ENCODE measurements at regions not wholly inside any gene's neighbourhood (a gene's known extent, or its start where the extent isn't known, plus 50 kb on each side); places are given as distances from the start of the nearest gene placed in this dataset.

- WGBS (ENCODE audit: low lambda C conversion rate, missing lambda C conversion rate) = 51% methylated on average over 3 of the region's 3 CpGs
- peak; percentile 34 for DNase-seq (ENCODE audit: low spot score)
- Histone ChIP-seq H3K27me3 (no peaks in the 10 kb centered on the region), H3K79me2 (no peaks in the 10 kb centered on the region), H3K4me1 (ENCODE audit: insufficient read depth) (no peaks in the 10 kb centered on the region), H3K27ac (peak overlapping the region; percentile 18), H3K9me3 (ENCODE audit: low read depth) (no peaks in the 10 kb centered on the region), H3K9me2 (replicated peaks; ENCODE audit: insufficient read depth) (no peaks in the 10 kb centered on the region), H3K36me3 (replicated peaks; ENCODE audit: insufficient read depth, low read depth) (no peaks in the 10 kb centered on the region), H2AFZ (no peak overlapping the region), H3K4me2 (no peak overlapping the region), H4K20me1 (ENCODE audit: insufficient read depth, poor library complexity, severe bottlenecking) (no peaks in the 10 kb centered on the region), H3K4me3 (no peak overlapping the region)
- TF ChIP-seq EZH2phosphoT487 (IDR thresholded peaks at IDR 0.05; ENCODE audit: low read depth, severe bottlenecking, unreplicated experiment) (no peak), CTCF (IDR thresholded peaks at IDR 0.05; ENCODE audit: poor library complexity) (no peak), EZH2 (IDR thresholded peaks at IDR 0.05; ENCODE audit: borderline replicate concordance) (no peak)
These were observed 279.9 kb upstream of the CD180 start for GRCh38 chr5:67476531-67476930.

GRCh38 chr5:67475489-67475888, 278.9 kb upstream of the CD180 start:
- TF ChIP-seq CTCF (IDR thresholded peaks at IDR 0.05; ENCODE audit: poor library complexity) (no peak), EZH2 (IDR thresholded peaks at IDR 0.05; ENCODE audit: borderline replicate concordance) (no peak), EZH2phosphoT487 (IDR thresholded peaks at IDR 0.05; ENCODE audit: low read depth, severe bottlenecking, unreplicated experiment) (no peak)
- H3K4me1 ChIP-seq (ENCODE audit: insufficient read depth) = no peaks in the 10 kb centered on the region
- H3K36me3 ChIP-seq (replicated peaks; ENCODE audit: insufficient read depth, low read depth) = no peaks in the 10 kb centered on the region
- no peaks in the 10 kb centered on the region for H4K20me1 ChIP-seq (ENCODE audit: insufficient read depth, poor library complexity, severe bottlenecking)
- no peak overlapping the region for H3K27ac ChIP-seq
- H3K9me3 ChIP-seq (ENCODE audit: low read depth) = no peaks in the 10 kb centered on the region
- H3K4me3 ChIP-seq = no peak overlapping the region
- no peaks in the 10 kb centered on the region for H3K79me2 ChIP-seq
- no peaks in the 10 kb centered on the region for H3K27me3 ChIP-seq
- no peak overlapping the region for H3K4me2 ChIP-seq
- H3K9me2 ChIP-seq (replicated peaks; ENCODE audit: insufficient read depth) = no peaks in the 10 kb centered on the region
- WGBS (ENCODE audit: low lambda C conversion rate, missing lambda C conversion rate) = 93% methylated on average over 6 of the region's 6 CpGs
- DNase-seq (ENCODE audit: low spot score) = no peak
- H2AFZ ChIP-seq = no peak overlapping the region

- Histone ChIP-seq H3K4me3 (no peak overlapping the region), H2AFZ (no peak overlapping the region), H3K36me3 (replicated peaks; ENCODE audit: insufficient read depth, low read depth) (no peaks in the 10 kb centered on the region), H3K4me1 (ENCODE audit: insufficient read depth) (no peaks in the 10 kb centered on the region), H3K9me2 (replicated peaks; ENCODE audit: insufficient read depth) (no peaks in the 10 kb centered on the region), H3K27ac (no peak overlapping the region), H3K9me3 (ENCODE audit: low read depth) (no peaks in the 10 kb centered on the region), H3K79me2 (no peaks in the 10 kb centered on the region), H3K4me2 (no peak overlapping the region), H3K27me3 (no peaks in the 10 kb centered on the region), H4K20me1 (ENCODE audit: insufficient read depth, poor library complexity, severe bottlenecking) (no peaks in the 10 kb centered on the region)
- no peak for DNase-seq (ENCODE audit: low spot score)
- TF ChIP-seq CTCF (IDR thresholded peaks at IDR 0.05; ENCODE audit: poor library complexity) (no peak), EZH2phosphoT487 (IDR thresholded peaks at IDR 0.05; ENCODE audit: low read depth, severe bottlenecking, unreplicated experiment) (no peak), EZH2 (IDR thresholded peaks at IDR 0.05; ENCODE audit: borderline replicate concordance) (no peak)
- 98% methylated on average over 8 of the region's 8 CpGs for WGBS (ENCODE audit: low lambda C conversion rate, missing lambda C conversion rate)
These were observed 278.1 kb upstream of the CD180 start for GRCh38 chr5:67474597-67475238.

Data from hepatocyte (in vitro differentiated cells).